ENCODE measurements at regions not wholly inside any gene's neighbourhood (a gene's known extent, or its start where the extent isn't known, plus 50 kb on each side); places are given as distances from the start of the nearest gene placed in this dataset.

DNA sequence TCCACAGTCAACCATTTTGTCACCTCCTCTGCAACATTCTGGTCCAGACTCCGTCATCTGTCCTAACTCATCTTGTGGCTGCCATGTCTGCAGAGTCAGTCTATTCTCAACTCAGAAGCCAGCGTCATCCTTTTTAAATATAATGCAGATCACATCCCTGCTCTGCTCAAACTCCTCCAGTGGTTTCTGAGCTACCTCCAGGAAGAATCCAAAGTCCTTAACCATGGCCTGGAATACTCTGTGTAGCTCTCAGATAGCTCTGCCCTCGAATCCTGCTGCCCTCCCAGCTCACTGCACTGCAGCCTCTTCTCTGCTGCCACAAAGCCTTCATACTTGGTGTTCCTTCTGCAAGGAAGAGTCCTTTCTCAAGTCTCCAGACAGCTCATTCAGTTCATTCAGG, 190.8 kb downstream of the FOXO1 start:
- TF ChIP-seq, protein P1, sequence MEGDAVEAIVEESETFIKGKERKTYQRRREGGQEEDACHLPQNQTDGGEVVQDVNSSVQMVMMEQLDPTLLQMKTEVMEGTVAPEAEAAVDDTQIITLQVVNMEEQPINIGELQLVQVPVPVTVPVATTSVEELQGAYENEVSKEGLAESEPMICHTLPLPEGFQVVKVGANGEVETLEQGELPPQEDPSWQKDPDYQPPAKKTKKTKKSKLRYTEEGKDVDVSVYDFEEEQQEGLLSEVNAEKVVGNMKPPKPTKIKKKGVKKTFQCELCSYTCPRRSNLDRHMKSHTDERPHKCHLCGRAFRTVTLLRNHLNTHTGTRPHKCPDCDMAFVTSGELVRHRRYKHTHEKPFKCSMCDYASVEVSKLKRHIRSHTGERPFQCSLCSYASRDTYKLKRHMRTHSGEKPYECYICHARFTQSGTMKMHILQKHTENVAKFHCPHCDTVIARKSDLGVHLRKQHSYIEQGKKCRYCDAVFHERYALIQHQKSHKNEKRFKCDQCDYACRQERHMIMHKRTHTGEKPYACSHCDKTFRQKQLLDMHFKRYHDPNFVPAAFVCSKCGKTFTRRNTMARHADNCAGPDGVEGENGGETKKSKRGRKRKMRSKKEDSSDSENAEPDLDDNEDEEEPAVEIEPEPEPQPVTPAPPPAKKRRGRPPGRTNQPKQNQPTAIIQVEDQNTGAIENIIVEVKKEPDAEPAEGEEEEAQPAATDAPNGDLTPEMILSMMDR (conservative IDR thresholded peaks at IDR 0.05 in 1 of 2, IDR thresholded peaks at IDR 0.05 in 1 of 2; ENCODE audit: low read depth in 1 of 2, low read length in 2 of 2) = no peak
- TF ChIP-seq EZH2 (IDR thresholded peaks at IDR 0.05; ENCODE audit: low read length, missing control alignments) = no peak

Measured in fibroblast of lung (primary cell).